ENCODE measurements at regions not wholly inside any gene's neighbourhood (a gene's known extent, or its start where the extent isn't known, plus 50 kb on each side); places are given as distances from the start of the nearest gene placed in this dataset.

DNA sequence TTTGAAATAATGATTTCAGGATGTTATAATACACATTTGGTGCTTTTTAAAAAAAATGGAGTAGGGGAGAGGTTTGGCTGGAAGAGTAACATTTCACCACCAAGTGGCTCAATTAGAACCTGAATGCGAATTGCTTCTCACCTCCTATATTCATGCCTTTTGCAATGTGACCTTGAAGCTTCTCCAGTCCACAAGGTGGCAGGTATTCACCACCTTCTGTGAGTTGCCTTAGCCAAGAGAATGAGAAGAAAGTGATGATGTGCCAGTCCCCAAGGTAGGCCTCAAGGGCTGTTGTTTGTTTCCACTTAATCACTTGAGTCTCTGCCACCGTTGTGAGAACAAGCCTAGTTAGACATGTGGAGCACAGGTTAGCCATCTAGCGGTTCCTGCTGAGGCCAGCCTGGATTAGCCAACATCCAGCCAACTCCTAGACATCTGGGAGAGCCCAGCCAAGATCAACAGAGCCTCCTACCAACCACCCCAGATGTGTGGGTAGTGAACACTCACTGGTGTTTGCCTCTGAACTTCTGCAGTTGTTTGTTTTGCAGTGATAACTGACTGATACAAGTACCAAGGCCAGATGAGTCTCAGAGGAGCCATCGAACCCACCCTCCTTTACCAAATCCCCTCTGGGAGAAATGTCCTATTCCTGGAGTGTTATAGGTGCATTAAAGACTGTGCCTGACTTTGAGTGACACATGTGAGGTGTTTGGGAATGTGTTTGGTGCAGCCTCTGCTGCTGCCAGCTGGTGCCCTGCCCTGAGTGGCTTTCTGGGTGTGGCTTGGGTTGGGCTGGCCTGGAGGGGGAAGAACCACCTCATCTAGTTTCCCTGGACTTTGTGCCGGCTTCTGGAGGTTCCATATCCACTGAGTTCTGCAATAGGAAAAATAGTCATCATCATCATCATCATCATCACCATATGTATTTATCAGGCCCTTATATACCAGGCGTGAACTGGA, 132.5 kb upstream of the RFLNA start:
- TF ChIP-seq, protein P1, sequence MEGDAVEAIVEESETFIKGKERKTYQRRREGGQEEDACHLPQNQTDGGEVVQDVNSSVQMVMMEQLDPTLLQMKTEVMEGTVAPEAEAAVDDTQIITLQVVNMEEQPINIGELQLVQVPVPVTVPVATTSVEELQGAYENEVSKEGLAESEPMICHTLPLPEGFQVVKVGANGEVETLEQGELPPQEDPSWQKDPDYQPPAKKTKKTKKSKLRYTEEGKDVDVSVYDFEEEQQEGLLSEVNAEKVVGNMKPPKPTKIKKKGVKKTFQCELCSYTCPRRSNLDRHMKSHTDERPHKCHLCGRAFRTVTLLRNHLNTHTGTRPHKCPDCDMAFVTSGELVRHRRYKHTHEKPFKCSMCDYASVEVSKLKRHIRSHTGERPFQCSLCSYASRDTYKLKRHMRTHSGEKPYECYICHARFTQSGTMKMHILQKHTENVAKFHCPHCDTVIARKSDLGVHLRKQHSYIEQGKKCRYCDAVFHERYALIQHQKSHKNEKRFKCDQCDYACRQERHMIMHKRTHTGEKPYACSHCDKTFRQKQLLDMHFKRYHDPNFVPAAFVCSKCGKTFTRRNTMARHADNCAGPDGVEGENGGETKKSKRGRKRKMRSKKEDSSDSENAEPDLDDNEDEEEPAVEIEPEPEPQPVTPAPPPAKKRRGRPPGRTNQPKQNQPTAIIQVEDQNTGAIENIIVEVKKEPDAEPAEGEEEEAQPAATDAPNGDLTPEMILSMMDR (IDR thresholded peaks at IDR 0.05): no peak; the same call in 1 of the 2 replicates
- TF ChIP-seq POLR2AphosphoS5 (IDR thresholded peaks at IDR 0.05; ENCODE audit: low read depth, low read length): no peak

All from Panc1 (cell line).